PC-9 (cell line): ENCODE measurements at regions not wholly inside any gene's neighbourhood (a gene's known extent, or its start where the extent isn't known, plus 50 kb on each side); places are given as distances from the start of the nearest gene placed in this dataset.

ENCODE experiments used
- CTCF ChIP-seq: fragments of 200-600 bp; sonication (generic); conservative IDR thresholded peaks from 2 replicates; pipeline ENCODE4 v1.6.1; 2017; ENCODE audit warnings: mixed run types, antibody characterized with exemption, mild to moderate bottlenecking, moderate library complexity
- EZH2 ChIP-seq: fragments of 200-600 bp; sonication (generic); IDR thresholded peaks from 2 replicates; pipeline ENCODE4 v1.8.0; 2017; ENCODE audit warnings: antibody characterized with exemption, low read depth

- TF ChIP-seq CTCF (no peak), EZH2 (no peak)
These were observed 103.6 kb downstream of the HPGD start for GRCh38 chr4:174418640-174419212.
